ENCODE measurements at regions not wholly inside any gene's neighbourhood (a gene's known extent, or its start where the extent isn't known, plus 50 kb on each side); places are given as distances from the start of the nearest gene placed in this dataset.

DNA sequence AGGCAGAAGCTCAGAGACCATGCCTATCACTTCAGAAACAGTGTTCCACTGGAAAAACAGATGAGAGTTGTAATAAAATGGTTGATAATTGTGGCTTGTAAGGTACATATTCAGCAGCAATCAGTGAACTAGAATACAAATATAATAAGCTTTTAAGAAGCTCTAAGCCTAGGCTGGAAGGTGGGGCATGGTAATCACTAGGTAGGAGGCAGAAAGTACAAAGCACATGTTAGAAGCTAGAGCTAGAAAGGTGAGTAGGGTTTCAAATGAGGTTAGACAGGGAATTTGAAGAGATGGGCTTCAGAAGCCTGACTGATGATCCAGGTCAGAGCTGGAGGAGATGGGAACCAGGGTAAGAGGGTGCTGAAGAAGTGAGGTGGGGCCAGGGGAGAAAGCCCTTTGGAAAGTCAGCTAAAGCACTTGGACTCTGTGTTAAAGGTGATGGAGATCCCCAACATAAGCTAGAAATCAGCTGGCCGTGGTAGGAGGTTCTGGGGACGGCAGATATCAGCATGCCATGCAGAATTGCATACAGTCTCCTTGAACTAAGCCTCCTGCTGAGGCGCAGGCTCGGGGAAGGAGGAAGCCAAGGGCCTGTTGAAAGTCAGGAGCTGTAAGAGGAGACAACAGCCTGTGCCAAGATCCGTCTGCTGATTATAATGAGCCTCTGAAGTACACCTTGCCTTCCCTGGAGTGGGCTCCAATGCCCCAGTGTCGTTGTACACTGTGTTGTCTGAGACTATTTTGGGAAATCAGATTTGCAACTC, 659.4 kb downstream of the BCL11B start:
- no peak for DNase-seq

DNA sequence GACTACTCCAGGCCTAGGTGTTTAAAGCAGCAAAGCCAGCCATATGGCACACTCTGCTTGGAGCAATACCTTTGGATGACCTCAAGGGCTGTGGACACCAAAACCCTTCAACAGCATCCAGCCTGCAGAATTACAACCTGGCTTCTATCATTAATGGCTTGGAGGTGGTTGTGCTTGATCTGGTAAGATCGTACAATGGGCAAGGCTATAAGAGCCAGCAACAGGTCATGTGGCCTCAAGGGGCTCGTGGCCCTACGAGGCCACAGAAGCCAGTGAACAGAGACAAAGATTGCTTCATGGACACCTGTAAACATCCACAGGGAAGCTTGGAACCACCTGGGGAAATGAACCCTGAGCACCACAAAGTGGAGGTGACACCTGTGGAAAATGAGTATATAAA, 657.3 kb downstream of the BCL11B start:
- no peak for DNase-seq

DNA sequence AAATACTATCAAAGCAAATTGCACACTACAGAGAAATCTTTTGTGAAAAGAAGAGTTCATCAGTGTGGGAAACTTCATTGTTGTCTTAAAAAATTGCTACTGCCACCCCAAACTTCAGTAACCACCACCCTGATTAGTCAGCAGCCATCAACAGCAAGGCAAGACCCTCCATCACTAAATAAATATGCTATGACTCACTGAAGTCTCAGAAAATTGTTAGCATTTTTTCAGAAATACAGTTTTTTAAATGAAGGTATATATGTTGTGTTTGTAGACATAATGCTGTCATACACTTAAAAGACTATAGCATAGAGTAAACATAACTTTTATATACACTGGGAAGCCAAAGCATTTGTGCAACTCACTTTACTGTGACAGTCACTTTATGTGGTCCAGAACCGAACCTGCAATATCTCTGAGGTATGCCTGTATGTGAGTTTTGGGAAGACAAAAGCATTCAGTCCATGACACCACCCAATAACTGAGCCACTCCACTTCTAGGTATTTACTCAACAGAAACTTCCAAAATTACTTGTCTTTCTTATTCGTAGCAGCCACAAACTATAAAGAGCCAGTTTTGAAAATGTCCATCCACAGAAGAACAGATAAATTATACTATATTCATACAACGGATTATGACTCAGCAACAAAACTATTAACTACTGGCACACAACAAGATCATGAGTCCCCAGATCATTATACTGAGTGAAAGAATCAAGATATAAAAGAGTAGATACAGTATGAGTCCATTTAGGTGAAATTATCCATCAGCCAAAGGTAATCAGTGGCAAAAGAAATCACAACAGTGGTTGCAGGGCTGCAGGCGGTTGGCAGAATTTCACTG, 649.6 kb downstream of the BCL11B start:
- no peak for DNase-seq

DNA sequence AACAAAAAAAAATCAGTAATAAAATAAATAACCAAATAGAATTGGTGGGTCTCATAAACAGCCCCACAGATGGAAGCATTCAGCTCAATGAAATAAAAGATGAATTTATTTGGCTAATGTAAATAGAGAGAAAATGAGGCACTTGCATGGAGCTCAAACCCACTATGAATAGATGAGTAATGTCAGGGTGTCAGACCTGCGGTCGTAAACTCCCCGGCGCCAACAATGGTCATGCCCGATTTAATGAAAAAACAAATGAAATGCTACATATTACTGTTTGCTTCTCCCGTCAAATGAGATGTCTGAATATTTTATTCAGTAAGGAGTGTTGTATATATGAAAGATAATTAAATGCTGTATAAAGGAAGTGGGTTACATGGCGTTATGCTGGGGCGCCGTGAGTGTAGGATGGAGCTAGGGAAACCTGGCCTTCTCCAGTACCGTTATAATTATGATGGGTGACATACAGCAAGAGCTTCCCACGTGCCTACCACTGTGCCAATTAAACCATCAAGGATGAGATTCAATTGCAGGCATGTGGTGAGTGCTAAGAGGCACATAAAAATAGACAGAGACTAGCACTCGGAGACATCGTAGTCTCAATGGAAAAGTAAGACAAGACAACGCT, 648.1 kb downstream of the BCL11B start:
- no peak for DNase-seq

DNA sequence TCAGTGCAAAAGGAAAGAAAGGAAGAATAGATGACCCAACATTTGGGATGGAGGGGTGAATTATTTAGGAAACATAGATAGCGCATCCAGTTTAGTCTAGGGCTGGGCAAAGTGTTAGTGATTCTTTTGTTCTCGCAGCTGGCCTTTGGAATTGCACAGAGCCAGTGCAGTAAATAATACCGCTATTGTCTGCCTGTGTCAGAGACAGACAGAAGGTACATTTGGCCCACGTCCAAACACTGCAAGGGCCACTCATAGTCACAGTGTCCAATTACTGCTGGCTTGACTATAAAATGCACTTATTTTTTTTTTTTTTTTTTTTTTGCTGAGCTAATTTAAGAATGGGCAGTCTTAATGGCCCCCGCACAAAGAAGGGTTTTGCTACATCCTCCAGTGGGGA, 638.6 kb downstream of the BCL11B start:
- DNase-seq = no peak

DNA sequence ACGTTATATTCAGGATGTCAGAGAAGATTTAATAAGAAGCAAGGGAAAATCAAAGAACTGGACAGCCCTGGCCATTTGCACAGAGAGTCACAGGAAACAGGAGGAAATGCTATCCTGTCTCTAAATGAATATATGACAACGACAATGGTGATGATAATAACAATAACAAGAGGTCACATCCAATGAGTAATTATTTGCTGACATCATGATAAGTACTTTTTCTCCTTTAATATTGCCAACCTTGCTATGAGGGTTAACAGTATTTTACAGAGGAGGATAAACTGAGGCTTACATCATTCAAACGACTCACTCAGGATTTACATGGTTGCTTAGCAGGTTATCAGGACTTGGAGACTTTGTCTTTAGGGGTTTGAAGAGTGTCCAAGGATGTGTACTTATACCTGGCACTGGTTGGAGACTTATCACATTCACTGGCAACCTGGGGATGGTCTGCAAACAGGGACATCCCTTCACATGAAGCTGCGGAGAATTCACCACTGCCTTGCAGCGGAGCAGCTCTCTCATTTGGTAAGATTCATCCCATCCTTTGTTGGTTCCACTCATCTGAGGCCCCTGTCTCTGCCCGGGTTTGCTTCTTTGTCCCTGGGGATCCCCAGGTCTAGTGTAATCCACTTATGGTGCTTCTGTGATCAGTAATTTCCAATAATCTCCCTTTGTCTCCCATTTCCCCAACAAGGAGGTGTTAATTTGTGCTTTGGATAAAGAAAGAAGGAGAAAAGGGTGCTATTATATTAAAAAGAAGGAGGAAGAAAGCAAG, 637.8 kb downstream of the BCL11B start:
- no peak for DNase-seq

DNA sequence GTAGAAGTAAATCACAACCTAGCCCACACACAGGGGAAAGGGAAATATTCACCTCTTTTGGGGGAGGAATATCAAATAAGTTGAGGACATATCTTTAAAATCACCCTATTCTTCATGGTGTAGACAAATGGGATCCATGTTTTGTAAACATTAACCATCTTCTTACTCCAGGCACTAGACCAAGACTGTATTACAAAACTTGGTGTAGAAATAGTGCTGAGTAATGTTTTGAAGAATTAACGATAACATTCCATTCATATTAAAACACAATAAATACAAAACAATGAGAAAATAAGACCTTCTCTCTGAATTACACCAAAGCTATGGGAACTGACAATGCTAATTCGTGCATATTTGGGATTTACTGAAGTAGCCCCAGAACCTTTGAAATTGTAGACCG, 633.6 kb downstream of the BCL11B start:
- no peak for DNase-seq

DNA sequence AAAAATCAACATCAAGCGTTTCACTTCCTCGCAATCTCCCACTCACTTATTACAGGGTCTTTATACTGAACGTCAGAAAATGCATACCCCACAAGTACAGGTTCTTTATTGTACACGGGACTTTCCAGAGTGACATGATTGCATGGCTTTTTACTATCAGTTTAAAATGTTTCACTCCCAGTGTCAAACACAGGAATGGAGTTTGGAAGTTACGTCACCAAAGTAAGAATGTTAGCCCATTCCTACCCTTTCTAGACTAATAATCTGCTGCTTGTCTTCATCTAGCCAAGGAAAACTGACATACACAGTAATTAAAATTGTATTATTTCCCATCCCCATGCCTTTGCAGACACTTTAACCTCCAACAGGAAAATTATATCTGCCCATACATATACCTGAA, 624.2 kb downstream of the BCL11B start:
- DNase-seq = no peak

DNA sequence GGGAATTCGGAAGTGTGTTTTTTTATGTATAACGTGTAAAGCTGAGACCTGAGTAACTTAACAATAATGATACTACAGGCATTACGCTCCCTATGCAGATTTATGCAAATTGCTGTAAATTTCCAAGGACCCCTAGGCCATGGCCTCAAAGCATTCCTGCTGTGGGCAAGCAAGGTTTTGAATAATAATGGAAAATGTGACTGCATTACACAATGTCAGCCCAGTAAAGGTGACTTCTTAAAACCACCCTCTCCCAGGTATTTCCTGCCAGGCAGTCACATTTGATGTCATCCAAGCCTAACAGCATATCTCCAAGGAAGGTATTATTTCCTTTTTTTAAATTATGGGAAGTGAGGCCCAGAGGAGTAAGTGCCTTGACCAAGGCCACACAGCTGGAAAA, 621.0 kb downstream of the BCL11B start:
- no peak for DNase-seq

DNA sequence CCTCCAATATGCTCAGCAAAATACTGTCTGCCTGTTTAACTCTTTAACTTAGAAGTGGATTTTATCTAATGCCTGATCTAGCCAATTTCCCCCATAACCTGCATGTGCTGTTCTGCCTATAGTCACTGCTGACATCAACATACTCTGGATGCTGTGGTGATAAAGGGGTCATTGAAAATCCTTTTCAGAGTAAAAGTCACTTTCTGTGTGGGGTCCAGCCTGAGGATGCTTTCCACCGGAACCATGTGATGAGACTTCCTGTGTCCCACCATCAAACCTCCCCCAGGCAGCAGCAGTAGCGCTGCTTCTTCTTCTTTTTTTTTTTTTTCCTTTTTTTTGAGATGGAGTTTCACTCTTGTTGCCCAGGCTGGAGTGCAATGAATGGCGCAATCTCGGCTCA, 607.0 kb downstream of the BCL11B start:
- no peak for DNase-seq

DNA sequence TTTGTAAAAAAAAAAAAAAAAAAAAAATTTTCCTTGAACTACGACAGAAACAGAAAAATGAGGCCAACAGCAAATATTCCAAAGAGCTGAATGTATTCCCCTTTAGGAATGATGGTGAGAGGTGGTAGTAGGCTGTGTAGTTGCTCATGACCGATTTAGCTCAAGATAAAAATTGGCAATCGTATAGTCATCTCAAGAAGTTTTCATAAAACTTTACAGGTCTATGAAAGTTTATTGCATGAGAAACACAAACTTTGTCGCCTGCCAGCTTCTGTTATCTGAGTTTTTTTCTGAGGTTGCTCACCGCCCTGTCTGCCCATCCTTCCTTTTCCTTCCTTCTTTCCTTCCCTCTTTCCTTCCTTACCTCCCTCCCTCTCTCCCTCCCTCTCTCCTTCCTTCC, 605.5 kb downstream of the BCL11B start:
- no peak for DNase-seq

DNA sequence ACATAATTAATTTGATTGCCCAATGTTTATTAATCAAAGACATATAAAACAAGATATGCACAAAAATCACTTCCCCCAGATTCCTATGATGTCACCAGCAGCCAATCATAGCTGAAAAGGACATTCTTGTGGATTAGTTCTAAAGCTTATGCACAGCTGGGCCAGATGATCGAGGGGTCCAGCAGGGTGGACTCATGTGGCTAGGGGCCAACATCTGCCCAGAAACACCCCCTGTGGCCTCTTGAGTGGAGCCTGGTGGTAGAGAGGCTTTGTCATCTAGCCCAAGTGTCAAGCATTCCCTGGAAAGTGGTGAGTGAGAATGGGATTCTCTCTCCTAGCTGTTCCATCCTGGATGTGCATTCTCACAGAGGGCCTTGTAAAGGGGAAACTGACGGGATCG, 590.0 kb downstream of the BCL11B start:
- no peak for DNase-seq

DNA sequence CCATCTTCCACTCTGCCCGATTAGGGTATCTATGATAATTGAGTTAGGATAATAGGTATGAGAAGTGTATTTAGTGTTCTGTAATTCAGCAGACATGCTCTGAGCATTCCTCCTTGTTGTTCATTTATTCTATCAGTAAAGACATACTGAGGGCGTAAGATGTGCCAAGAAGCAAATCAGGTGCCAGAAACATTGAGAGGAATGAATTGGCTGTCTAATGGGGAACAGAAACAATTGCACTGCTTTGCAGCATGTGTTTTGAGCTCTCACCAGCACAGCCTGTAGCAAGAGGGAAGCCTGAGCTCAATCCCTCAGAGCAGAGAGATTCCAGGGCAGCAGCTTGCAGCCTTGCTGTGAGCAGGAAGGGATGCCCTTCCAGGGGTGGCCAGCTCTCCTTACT, 589.3 kb downstream of the BCL11B start:
- no peak for DNase-seq

DNA sequence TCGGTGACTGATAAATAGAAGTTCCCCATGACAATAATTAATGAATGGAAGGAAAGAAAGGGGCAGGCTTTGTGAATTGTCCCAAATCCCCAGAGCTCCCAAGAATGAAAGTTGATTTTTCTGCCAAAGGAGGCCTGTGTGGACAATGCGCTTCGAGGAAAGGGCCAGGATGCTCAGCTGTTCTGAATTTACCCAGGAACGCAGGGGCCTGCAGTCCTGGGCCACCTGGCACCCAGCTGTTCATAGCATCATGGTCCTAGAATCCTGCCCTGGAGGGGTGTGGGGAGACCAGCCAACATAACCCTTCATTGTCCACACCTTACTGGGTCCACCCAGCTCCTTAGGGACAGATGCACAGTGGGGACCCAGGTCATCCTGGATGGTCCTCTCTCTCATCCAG, 587.5 kb downstream of the BCL11B start:
- no peak for DNase-seq

DNA sequence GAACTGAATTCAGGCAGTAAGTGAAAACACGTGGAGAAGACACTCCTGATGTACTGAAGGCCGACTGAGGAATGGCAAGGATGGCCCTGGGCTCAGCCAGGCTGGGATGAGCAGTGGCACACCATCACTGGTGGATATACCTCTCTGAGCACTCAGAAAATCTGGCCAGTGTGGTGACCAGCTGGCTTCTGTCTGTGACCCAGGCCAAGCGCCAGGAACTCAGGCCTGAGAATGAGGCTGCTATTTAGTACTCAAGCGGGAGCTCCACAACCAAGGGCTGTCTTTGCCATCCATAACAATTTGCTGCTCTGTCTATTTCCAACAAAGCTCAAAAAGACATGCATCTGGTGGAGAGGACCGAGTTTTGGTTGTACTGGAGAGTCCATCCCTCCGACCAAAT, 586.3 kb downstream of the BCL11B start:
- no peak for DNase-seq

DNA sequence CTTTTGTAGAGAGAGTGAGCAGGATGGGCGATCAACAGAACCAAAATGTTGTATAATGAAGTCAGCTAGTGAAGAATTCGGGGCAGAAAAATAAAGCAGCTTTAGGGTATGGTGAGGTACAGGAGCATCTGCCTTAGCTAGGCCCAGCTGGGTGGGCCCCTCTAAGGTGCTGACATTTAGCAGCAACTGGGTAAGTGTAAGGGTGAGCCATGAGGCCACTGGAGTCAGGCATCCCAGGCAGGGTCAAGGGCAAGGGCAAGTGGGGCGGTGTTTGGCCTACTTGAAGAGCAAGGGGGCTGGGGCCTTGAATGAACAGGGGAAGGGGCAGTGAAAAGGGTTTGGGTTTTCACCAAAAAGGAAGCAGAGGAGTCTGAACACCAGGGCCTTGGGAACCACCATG, 583.6 kb downstream of the BCL11B start:
- DNase-seq = no peak

DNA sequence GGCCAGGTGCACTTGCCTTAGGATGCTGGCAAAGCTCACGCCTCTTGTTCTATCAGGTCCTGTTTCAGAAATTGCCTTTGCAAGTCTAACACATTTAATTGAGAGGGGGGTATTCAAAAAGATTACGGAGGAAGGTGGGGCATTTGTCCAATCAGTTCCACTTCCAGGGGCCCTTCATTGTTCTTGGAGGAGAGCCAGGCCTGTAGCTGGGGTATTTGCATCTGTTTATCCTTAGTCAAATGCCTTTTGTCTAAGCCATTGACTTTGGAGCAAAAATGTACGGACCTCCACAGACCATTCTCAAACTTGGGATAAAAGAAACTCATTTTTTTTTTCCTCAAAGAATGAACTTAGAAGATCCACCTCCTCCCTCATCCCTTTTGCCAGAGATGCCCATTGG, 582.0 kb downstream of the BCL11B start:
- no peak for DNase-seq

DNA sequence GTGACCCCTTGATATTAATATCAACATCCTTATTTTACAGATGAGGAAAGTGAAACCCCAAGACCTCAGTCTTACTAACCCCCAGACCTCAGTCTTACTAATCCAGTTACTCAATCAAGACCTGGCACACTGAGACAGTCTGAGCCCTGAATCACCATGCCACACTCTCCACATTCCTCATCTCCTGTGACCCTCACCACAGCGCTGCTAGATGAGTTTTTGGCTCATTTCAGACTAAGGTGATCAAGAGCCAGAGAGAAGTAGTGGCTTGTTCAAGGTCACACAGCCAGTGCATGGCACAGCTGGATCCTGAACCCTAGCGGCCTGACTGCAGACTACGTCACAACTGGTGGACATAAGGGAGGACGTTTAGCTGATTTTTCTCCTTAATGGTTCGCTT, 579.2 kb downstream of the BCL11B start:
- no peak for DNase-seq

DNA sequence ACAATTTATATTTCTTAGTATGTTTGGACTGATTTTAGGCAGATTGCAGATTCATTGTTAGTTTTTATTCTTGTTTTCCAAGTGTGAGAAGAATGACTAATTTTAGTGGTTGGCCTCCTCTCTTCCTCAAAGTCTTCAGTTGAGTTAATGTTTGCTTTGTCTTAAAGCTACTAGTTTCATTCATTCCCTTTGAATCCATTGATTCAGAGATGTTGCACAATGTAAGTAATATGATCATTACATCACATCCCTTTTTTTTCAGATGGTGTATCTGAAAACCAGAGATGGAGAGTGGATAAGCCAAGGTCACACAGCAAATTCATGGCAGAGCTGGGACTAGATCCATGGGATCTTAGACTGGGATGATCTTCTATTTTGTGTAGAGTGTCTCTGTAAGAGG, 577.5 kb downstream of the BCL11B start:
- DNase-seq = no peak

DNA sequence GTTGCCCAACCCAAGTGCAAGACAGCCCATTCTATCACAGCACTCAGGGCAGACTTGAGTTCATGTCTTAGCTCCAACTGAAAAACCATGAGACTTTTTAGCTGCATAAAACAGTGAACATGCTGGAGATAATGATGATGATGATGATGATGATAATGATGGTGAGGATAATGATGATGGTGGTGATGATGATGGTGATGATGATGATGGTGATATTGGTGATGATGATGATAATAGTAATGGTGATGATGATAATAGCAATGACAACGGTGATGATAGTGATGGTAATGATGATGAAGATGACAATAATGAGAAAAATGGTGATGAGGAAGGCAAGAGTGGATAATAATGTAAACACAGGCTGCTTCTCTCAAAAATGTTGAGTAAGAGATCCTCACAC, 576.2 kb downstream of the BCL11B start:
- no peak for DNase-seq

DNA sequence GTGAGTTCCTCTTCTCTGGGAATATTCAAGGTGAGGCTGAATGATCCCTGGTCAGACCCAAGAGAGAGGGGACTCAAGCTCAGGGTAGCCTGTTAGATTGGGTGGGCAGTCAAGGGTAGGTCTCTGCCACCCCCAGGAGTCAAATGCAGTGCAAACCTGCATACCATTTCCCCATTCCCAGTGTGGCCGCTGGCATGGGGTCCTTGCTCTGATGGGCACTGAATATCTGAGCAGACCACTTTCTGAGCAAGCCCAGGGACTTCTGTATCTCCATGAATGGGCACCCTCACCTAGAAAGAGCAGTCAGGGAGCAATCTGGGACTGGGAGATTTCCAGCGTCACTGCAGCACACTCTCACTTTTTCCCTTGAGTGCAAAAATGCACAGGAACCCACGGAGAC, 573.7 kb downstream of the BCL11B start:
- DNase-seq = no peak

DNA sequence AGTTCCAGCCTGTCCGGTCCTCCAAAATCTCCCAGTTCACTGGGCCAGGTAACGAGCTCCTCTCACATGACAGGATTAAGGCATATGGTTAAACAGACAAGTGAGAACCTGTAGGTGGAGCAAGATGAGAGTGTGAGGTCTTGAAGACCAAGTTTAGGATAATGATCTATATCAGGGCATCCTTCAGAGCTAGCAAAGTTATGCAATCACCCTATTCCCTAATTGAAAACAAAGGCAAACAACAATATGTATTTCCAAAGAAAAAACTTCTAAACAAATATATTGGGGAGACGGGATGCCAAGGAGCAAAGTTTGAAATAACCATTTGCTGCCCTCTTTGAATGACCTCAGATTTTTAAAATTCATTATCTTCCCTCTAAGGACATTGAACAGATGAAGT, 571.2 kb downstream of the BCL11B start:
- DNase-seq = no peak

DNA sequence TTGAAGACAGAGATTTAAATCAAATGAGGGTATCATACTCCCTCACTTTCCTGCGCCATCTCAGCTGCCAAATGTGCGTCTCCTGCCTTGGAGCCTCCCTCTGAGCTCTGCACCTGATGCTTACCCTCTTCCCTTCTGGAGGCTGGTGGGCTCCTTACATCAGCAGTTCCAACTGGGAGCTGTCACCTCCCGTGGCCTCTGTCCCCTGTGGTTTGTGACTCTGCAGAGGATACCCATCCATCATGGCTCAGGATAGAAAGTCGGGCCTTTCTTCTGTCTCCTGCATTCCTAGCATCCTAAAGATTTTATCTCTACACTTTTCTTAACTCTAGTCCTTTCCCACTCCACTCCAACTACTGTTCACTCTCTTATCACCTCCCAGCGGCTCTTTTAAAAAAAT, 570.6 kb downstream of the BCL11B start:
- DNase-seq = no peak
